Fibroblast of villous mesenchyme (primary cell): ENCODE measurements at regions not wholly inside any gene's neighbourhood (a gene's known extent, or its start where the extent isn't known, plus 50 kb on each side); places are given as distances from the start of the nearest gene placed in this dataset.
"Not testable (repeated sequence)": the region's sequence is repeated elsewhere in the genome, so short reads cannot be mapped to it uniquely, and the experiment has no call there.

Source experiments
- DNase-seq: peaks from one replicate; pipeline ENCODE4 v3.0.0-alpha.2; 2010; ENCODE audit warnings: low read depth
- H3K4me3 ChIP-seq: 2 replicates; pipeline ENCODE4 v1.5.1; 2011; ENCODE audit warnings: low read depth, mild to moderate bottlenecking, low read length
- TF ChIP-seq, protein P1 (sequence below): IDR thresholded peaks from 2 replicates; pipeline ENCODE4 v1.5.1; 2012; ENCODE audit warnings: low read depth, mild to moderate bottlenecking, low read length; ENCODE audit not compliant: insufficient read depth

- TF ChIP-seq, protein P1, sequence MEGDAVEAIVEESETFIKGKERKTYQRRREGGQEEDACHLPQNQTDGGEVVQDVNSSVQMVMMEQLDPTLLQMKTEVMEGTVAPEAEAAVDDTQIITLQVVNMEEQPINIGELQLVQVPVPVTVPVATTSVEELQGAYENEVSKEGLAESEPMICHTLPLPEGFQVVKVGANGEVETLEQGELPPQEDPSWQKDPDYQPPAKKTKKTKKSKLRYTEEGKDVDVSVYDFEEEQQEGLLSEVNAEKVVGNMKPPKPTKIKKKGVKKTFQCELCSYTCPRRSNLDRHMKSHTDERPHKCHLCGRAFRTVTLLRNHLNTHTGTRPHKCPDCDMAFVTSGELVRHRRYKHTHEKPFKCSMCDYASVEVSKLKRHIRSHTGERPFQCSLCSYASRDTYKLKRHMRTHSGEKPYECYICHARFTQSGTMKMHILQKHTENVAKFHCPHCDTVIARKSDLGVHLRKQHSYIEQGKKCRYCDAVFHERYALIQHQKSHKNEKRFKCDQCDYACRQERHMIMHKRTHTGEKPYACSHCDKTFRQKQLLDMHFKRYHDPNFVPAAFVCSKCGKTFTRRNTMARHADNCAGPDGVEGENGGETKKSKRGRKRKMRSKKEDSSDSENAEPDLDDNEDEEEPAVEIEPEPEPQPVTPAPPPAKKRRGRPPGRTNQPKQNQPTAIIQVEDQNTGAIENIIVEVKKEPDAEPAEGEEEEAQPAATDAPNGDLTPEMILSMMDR = no peak
- no peak for DNase-seq
- no peak overlapping the region for H3K4me3 ChIP-seq
Observed at GRCh38 chr10:85124603-85125051, 796.2 kb downstream of the CCSER2 start.

- TF ChIP-seq, protein P1 = no peak
- DNase-seq = no peak
- H3K4me3 ChIP-seq = no peak overlapping the region
Observed at GRCh38 chr10:85137253-85137652, 808.9 kb downstream of the CCSER2 start.

DNA sequence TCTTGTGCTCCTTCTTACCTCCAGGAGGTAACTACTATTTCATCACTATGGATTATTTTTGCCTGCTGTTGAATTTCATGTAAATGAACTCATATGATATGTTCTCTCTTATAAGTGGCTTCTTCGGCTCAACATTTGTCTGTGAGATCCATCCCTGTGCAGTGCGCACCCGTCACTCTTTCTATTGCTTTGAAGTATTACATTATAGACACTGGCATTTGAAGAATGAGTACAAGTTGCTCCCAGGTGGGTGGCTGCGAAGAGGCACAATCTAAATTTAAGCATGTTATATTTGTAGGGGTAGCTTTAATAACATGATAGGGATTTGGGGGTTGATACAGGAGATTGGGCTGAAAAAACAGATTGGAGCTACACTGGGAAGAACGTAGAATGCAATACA is 809.7 kb downstream of the CCSER2 start:
- no peak overlapping the region for H3K4me3 ChIP-seq
- TF ChIP-seq, protein P1 = no peak
- DNase-seq = no peak

- TF ChIP-seq, protein P1 = no peak
- DNase-seq = no peak
- no peak overlapping the region for H3K4me3 ChIP-seq
Observed at GRCh38 chr10:85139124-85139523, 810.7 kb downstream of the CCSER2 start.

- not testable (repeated sequence) for H3K4me3 ChIP-seq, DNase-seq
Observed at GRCh38 chr10:85141520-85141919, 813.1 kb downstream of the CCSER2 start.

DNA sequence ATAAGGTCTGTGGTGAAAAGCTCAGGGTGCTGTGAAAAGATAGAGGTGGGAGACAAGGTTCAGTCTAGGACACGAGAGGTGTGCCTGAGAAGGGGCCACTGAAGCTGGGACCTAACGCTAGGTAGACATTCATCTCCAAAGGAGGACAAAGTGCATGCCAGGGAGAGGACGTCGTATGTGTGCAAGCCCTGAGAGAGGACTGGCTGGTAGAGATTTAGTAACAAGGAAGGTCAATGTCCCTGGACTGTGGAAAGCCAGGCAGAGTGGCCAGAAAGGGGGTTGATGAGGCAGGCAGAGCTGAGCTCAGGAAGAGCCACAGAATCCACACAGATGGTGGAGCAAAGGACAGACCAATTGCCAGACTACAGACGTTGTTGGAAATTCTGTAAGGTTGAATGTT is 817.6 kb downstream of the CCSER2 start:
- H3K4me3 ChIP-seq = no peak overlapping the region
- DNase-seq = no peak
- TF ChIP-seq, protein P1 = no peak

- no peak for DNase-seq
- TF ChIP-seq, protein P1 = no peak
- no peak overlapping the region for H3K4me3 ChIP-seq
Observed at GRCh38 chr10:85147346-85148250, 819.2 kb downstream of the CCSER2 start.
